ENCODE measurements at regions not wholly inside any gene's neighbourhood (a gene's known extent, or its start where the extent isn't known, plus 50 kb on each side); places are given as distances from the start of the nearest gene placed in this dataset.

DNA sequence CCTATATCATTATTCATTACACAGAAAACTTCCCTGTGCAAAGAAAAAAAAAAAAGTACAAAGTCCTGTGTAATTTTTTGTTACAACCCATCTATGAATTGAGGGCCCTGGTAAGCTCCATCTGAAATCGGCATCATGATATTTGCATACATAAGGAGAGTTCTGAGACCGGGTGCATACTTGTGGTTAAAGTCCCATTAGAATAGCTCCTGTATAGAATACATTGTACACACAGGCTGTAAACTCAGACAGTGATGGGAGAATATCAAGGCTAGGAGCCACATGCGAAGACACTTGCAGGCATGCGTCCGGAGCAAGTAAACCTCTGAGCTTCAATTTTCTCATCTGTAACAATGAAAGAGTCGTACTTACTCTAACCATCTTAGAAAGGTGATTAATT lies 353.2 kb downstream of the ETS1 start:
- TF ChIP-seq, protein P1, sequence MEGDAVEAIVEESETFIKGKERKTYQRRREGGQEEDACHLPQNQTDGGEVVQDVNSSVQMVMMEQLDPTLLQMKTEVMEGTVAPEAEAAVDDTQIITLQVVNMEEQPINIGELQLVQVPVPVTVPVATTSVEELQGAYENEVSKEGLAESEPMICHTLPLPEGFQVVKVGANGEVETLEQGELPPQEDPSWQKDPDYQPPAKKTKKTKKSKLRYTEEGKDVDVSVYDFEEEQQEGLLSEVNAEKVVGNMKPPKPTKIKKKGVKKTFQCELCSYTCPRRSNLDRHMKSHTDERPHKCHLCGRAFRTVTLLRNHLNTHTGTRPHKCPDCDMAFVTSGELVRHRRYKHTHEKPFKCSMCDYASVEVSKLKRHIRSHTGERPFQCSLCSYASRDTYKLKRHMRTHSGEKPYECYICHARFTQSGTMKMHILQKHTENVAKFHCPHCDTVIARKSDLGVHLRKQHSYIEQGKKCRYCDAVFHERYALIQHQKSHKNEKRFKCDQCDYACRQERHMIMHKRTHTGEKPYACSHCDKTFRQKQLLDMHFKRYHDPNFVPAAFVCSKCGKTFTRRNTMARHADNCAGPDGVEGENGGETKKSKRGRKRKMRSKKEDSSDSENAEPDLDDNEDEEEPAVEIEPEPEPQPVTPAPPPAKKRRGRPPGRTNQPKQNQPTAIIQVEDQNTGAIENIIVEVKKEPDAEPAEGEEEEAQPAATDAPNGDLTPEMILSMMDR (conservative IDR thresholded peaks at IDR 0.05; ENCODE audit: low read length) = no peak
- no peak for DNase-seq (ENCODE audit: low read depth)
- H3K4me3 ChIP-seq (ENCODE audit: low read length) = no peak overlapping the region

DNA sequence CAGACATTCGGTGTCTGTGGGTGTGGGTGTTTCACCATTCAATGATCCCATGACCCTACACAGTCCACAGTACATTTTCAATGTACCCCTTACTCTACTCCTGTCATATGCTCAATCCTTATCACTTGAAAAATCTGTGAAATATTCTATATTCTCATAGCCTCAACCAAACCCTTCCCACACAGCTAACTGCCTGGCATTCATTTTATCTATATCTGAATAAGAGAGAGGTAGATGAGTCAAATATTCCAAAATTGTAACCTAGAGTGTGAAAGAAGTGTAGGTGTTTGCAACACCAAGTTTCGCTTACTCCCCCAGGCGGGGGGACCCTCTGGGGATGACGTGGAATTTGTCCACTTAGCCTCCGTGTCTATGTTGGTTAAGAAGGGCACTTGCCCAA lies 354.8 kb downstream of the ETS1 start:
- H3K4me3 ChIP-seq (ENCODE audit: low read length) = no peak overlapping the region
- TF ChIP-seq, protein P1 (conservative IDR thresholded peaks at IDR 0.05; ENCODE audit: low read length) = no peak
- DNase-seq (ENCODE audit: low read depth) = no peak

DNA sequence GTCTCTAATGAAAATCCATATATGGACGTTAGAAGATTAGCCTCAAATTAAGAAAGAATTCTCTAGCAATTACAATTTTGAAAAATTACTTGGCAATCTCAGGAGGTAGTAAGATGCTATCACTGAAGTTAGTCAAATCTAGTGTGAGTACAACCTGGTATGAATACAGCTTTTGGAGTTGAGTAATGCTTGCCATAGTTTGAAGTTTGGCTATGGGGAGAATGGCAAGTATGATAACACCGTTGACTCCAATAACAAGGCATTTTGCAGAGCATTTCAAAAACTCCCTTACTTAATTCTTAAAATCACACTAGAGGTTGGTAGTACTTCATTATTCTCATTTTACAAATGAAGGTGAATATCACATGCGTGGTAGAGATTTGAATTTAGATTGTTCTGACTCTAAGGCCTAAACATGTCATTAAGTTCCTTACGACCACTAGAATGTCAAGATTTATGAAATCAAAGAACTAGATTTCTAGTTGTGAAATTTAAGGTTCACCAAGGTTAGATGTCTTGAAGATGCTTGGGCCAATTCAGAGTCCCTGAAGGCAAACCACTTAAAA lies 355.4 kb downstream of the ETS1 start:
- DNase-seq (ENCODE audit: low read depth) = no peak
- TF ChIP-seq, protein P1 (conservative IDR thresholded peaks at IDR 0.05; ENCODE audit: low read length) = no peak
- no peak overlapping the region for H3K4me3 ChIP-seq (ENCODE audit: low read length)

DNA sequence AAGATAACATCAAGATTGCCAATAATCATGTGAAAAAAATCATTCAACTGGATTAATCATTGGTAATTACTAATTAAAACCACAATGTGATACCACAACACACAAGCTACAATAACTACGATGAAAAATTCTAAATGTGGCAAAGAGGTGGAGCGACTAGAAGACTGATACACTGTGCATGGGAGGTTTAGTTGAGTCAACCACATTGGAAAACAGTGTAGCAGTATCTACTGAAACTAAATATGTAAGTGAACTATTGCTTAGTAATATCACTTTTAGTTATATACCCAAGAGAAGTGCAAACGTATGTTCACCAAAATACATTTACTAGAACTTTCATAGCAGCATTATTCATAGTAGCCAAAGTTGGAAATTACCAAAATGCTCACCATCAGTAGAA lies 359.9 kb downstream of the ETS1 start:
- no peak overlapping the region for H3K4me3 ChIP-seq (ENCODE audit: low read length)
- TF ChIP-seq, protein P1 (conservative IDR thresholded peaks at IDR 0.05; ENCODE audit: low read length) = no peak
- DNase-seq (ENCODE audit: low read depth) = no peak

DNA sequence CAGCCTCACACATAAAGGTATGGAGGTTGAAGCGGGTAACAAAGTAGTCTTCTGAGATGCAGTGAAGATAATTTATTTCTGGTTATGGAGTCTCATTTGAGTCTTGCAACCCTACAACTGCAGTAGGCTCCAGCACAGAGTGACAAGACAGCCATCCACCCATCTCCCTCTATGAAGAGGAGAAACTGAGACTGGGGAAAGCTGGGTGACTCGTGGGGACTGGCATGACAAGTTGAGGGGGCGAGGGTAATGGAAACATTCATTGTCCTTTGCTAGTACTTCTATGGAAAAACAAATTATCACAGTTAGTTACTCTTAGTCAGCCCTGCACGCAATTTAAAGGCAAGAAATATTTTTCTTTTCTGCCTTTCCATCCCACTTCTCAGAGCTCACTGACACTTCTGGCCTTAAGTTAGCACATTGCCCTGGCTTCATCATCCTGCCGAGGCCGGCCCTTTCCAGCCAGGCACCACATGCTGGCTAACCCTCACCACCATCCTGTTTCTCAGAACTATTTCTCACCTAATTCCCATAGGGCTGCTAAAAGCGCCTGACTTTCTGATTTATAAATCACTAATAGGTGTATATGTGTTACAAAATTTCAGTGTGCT lies 361.1 kb downstream of the ETS1 start:
- no peak overlapping the region for H3K4me3 ChIP-seq (ENCODE audit: low read length)
- TF ChIP-seq, protein P1 (conservative IDR thresholded peaks at IDR 0.05; ENCODE audit: low read length) = no peak
- no peak for DNase-seq (ENCODE audit: low read depth)

DNA sequence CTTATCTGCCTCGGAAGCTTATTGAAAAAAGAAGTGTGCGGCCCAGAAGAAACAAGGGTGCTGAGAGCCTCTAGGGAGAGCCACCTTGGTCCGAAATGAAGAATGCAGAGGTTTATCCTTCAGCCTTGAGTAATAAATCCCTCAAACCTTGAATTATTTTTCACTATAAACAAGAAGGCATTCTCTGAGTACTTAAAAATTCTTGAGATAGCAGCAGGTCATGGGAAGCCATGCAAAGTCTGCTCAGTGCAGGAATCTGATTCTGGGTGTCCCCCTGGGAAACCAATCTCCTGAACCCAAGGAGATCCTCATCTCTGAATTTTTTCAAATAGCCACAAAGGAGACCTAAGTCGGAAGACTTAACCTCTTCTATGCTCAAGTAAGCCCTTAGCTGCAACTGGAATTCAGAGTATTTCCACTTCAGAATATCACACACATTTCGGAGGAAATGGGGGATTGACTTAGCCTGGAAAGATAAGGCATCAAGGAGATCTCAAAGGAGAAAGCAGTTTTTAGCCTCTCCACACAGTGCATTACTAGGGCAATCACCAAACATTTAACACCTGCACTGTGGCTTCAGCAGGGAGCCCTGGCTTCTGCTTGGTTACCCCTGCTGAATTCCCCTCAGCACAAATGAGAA lies 365.0 kb downstream of the ETS1 start:
- DNase-seq (ENCODE audit: low read depth) = no peak

More for the DNA sequence above, 365.0 kb downstream of the ETS1 start:
- TF ChIP-seq, protein P1 (conservative IDR thresholded peaks at IDR 0.05; ENCODE audit: low read length) = no peak
- no peak overlapping the region for H3K4me3 ChIP-seq (ENCODE audit: low read length)
